ENCODE measurements at regions not wholly inside any gene's neighbourhood (a gene's known extent, or its start where the extent isn't known, plus 50 kb on each side); places are given as distances from the start of the nearest gene placed in this dataset.
"Not testable (repeated sequence)": the region's sequence is repeated elsewhere in the genome, so short reads cannot be mapped to it uniquely, and the experiment has no call there.

DNA sequence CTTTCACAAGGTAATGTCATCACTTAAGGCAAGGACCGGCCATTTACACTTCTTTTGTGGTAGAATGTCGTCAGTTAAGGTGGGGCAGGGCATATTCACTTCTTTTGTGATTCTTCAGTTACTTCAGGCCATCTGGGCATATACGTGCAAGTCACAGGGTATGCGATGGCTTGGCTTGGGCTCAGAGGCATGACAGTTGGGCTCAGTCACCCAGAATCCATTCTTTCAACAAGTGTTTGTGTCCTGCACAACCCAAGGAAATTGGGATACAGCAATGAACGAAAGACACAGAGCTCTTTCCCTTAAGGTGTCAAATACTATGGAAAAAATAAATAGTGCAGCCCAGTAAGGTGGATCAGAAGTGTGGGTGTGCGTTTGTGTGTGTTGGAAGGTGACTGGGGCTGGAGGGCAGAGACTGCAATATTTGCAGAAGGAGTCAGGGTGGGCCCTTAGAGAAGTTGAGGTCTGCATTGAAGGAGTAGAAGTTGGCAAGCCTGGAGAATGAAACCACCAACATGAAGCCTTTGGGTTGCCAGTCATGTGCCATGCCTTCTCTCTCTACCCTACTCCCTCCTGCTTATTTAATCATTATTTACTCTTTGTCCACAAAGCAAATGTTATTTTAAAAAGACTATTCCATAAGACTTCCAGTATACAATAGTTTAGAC is 222.8 kb upstream of the PRKCQ start:
- Histone ChIP-seq H3K36me3 (no peaks in the 10 kb centered on the region), H3K4me3 (no peak overlapping the region), H3K4me1 (no peaks in the 10 kb centered on the region), H3K9me3 (no peaks in the 10 kb centered on the region), H3K27me3 (no peaks in the 10 kb centered on the region), H3K27ac (no peak overlapping the region)
- no peak for DNase-seq
- no peak for TF ChIP-seq POLR2AphosphoS5 (IDR thresholded peaks at IDR 0.05)
- TF ChIP-seq, protein P1, sequence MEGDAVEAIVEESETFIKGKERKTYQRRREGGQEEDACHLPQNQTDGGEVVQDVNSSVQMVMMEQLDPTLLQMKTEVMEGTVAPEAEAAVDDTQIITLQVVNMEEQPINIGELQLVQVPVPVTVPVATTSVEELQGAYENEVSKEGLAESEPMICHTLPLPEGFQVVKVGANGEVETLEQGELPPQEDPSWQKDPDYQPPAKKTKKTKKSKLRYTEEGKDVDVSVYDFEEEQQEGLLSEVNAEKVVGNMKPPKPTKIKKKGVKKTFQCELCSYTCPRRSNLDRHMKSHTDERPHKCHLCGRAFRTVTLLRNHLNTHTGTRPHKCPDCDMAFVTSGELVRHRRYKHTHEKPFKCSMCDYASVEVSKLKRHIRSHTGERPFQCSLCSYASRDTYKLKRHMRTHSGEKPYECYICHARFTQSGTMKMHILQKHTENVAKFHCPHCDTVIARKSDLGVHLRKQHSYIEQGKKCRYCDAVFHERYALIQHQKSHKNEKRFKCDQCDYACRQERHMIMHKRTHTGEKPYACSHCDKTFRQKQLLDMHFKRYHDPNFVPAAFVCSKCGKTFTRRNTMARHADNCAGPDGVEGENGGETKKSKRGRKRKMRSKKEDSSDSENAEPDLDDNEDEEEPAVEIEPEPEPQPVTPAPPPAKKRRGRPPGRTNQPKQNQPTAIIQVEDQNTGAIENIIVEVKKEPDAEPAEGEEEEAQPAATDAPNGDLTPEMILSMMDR (IDR thresholded peaks at IDR 0.05): no peak
- no peak for TF ChIP-seq POLR2A (IDR thresholded peaks at IDR 0.05)
- no peak for TF ChIP-seq EP300 (IDR thresholded peaks at IDR 0.05; ENCODE audit: low read depth)
- intact Hi-C loops (cut with DNase I; ENCODE audit: low total_unique reads): no loop called here
- 68 to 80% methylated on average over 1 to 6 of the region's 6 CpGs for WGBS, 2 donors (ENCODE audit: low coverage in 1 of 2)
- in situ Hi-C loops (cut with MboI; ENCODE audit: low pct_ligation_motif_present in 1 of 4, low pct_unique_long_range_greater_than_20kb in 1 of 4, low sequenced_read_pairs in 3 of 4): no loop called here

DNA sequence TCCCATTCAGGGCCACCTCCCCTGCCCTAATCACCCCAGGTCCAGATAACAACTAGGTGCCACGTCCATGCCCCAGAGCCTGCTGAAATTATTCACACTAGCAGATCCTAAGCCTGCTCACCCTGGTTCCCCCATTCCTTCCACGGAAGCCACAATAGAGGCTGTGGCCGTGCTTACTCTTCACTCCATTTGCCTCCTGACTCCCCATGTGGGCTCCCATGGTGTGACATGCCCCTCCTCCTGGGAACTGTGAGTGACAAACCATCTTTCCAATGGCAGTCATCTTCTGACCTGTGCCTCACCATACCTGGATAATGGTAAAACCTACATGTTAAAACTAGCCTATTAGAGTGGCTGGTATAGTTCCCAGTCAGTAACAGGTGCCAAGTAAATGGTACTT is 216.2 kb upstream of the PRKCQ start:
- Histone ChIP-seq H3K4me1 (no peaks in the 10 kb centered on the region), H3K27ac (no peak overlapping the region), H3K9me3 (no peaks in the 10 kb centered on the region), H3K27me3 (no peaks in the 10 kb centered on the region), H3K36me3 (no peaks in the 10 kb centered on the region), H3K4me3 (no peak overlapping the region)
- no peak for TF ChIP-seq POLR2A (IDR thresholded peaks at IDR 0.05)
- no peak for TF ChIP-seq EP300 (IDR thresholded peaks at IDR 0.05; ENCODE audit: low read depth)
- TF ChIP-seq, protein P1 (IDR thresholded peaks at IDR 0.05): no peak
- no peak for TF ChIP-seq POLR2AphosphoS5 (IDR thresholded peaks at IDR 0.05)
- in situ Hi-C loops (cut with MboI; ENCODE audit: low pct_ligation_motif_present in 1 of 4, low pct_unique_long_range_greater_than_20kb in 1 of 4, low sequenced_read_pairs in 3 of 4) (no loop called here), intact Hi-C loops (cut with DNase I; ENCODE audit: low total_unique reads) (no loop called here)
- WGBS, 2 donors (ENCODE audit: low coverage in 1 of 2): 74 to 100% methylated on average over 2 to 3 of the region's 3 CpGs
- no peak for DNase-seq

DNA sequence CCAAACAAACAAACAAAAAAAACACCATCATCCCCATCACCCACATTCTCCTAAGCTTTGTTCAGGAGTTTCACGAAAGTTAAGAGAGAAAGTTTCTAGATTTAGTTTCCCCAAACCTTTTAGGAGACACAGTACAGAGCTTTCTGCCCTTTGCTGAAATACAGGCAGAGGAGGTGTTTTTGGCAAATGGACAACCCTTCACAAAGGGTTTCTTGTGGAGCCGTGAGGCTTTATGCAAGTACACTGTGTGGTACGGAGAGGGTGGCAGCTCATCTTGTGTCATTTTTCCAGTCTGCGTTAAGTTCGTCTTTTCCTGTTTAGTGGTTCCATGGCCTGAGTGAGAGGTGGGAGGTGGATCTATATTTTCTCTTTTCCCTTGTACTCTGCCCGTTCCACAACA is 215.5 kb upstream of the PRKCQ start:
- in situ Hi-C loops (cut with MboI; ENCODE audit: low pct_ligation_motif_present in 1 of 4, low pct_unique_long_range_greater_than_20kb in 1 of 4, low sequenced_read_pairs in 3 of 4): no loop called here
- no peaks in the 10 kb centered on the region for H3K27me3 ChIP-seq
- H3K9me3 ChIP-seq: no peaks in the 10 kb centered on the region
- no peaks in the 10 kb centered on the region for H3K4me1 ChIP-seq
- TF ChIP-seq POLR2A (IDR thresholded peaks at IDR 0.05) (no peak), EP300 (IDR thresholded peaks at IDR 0.05; ENCODE audit: low read depth) (no peak)
- no peak overlapping the region for H3K27ac ChIP-seq
- intact Hi-C loops (cut with DNase I; ENCODE audit: low total_unique reads): no loop called here
- H3K36me3 ChIP-seq: no peaks in the 10 kb centered on the region
- H3K4me3 ChIP-seq: no peak overlapping the region
- DNase-seq: no peak
- WGBS, 2 donors (ENCODE audit: low coverage in 1 of 2): 83 to 89% methylated on average over 5 to 6 of the region's 6 CpGs

DNA sequence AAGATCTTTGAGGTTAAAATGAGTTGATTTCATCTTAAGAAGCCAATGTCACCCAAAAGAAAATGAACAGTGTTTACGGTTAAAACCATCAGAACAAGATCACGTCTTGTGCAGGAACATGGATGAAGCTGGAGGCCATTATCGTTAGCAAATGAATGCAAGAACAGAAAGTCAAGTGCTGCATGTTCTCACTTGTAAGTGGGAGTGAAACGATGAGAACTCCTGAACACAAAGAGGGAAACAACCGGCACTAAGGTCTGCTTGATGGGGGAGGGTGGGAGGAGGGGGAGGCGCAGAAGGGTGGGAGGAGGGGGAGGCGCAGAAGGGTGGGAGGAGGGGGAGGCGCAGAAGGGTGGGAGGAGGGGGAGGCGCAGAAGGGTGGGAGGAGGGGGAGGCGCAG is 214.8 kb upstream of the PRKCQ start:
- H3K36me3 ChIP-seq; intact Hi-C loops (cut with DNase I; ENCODE audit: low total_unique reads); H3K27me3 ChIP-seq; H3K9me3 ChIP-seq; in situ Hi-C loops (cut with MboI; ENCODE audit: low pct_ligation_motif_present in 1 of 4, low pct_unique_long_range_greater_than_20kb in 1 of 4, low sequenced_read_pairs in 3 of 4); H3K4me3 ChIP-seq; DNase-seq; H3K27ac ChIP-seq; H3K4me1 ChIP-seq: not testable (repeated sequence)
- WGBS, 2 donors (ENCODE audit: low coverage in 1 of 2): 48 to 83% methylated on average over 3 to 5 of the region's 10 CpGs

DNA sequence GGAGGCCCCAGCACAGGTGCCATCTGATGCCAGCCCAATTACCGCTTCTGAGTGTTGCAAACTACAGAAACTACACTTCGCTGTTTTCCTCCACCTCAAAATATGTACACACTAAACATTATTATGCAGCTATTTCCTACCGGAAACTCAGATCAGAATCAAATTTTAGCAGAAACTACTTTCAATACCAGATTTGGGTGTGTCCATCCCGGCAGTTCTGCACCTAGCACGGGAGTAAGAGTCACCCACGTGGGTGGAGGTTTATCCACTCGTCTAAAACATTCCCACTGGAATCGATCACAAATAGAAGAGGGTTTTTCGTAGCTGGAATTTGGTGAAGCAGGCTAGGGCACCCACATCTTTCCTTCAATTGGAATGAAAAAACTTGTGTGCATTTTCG is 214.4 kb upstream of the PRKCQ start:
- TF ChIP-seq EP300 (IDR thresholded peaks at IDR 0.05; ENCODE audit: low read depth) (no peak), POLR2AphosphoS5 (IDR thresholded peaks at IDR 0.05) (no peak), POLR2A (IDR thresholded peaks at IDR 0.05) (no peak)
- TF ChIP-seq, protein P1 (IDR thresholded peaks at IDR 0.05): no peak
- WGBS, 2 donors (ENCODE audit: low coverage in 1 of 2): 71 to 78% methylated on average over 10 of the region's 10 CpGs
- H3K4me1 ChIP-seq: no peaks in the 10 kb centered on the region
- DNase-seq: no peak
- intact Hi-C loops (cut with DNase I; ENCODE audit: low total_unique reads) (no loop called here), in situ Hi-C loops (cut with MboI; ENCODE audit: low pct_ligation_motif_present in 1 of 4, low pct_unique_long_range_greater_than_20kb in 1 of 4, low sequenced_read_pairs in 3 of 4) (no loop called here)
- H3K27me3 ChIP-seq: no peaks in the 10 kb centered on the region
- no peak overlapping the region for H3K4me3 ChIP-seq
- H3K9me3 ChIP-seq: no peaks in the 10 kb centered on the region
- H3K36me3 ChIP-seq: no peaks in the 10 kb centered on the region
- no peak overlapping the region for H3K27ac ChIP-seq

All from transverse colon (tissue), 4 donors.